ENCODE measurements at regions not wholly inside any gene's neighbourhood (a gene's known extent, or its start where the extent isn't known, plus 50 kb on each side); places are given as distances from the start of the nearest gene placed in this dataset.

DNA sequence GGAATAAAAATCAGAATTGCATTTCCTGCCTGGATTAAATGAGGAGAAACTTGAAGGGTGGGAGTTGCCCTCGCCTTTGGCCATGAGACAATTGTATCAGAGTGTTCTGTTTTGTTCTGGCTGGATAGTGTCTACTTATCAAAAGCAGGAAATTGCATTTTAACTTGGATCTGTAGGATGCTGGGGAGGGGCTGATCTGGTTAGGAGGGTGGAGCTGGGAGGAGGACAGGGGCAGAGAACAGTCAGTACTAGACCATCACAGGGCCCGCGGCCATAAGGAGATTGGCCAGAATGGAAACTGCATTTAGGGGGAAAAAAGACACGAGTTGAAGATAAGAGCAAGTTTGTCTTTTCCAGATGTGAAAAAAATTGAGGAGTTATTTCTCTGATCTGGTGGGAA lies 199.1 kb upstream of the POU3F3 start:
- DNase-seq = no peak

GRCh38 chr2:104656571-104657163 lies 197.2 kb upstream of the POU3F3 start:
- DNase-seq = no peak

GRCh38 chr2:104658144-104658835 lies 195.6 kb upstream of the POU3F3 start:
- peak; percentile 13 for DNase-seq

DNA sequence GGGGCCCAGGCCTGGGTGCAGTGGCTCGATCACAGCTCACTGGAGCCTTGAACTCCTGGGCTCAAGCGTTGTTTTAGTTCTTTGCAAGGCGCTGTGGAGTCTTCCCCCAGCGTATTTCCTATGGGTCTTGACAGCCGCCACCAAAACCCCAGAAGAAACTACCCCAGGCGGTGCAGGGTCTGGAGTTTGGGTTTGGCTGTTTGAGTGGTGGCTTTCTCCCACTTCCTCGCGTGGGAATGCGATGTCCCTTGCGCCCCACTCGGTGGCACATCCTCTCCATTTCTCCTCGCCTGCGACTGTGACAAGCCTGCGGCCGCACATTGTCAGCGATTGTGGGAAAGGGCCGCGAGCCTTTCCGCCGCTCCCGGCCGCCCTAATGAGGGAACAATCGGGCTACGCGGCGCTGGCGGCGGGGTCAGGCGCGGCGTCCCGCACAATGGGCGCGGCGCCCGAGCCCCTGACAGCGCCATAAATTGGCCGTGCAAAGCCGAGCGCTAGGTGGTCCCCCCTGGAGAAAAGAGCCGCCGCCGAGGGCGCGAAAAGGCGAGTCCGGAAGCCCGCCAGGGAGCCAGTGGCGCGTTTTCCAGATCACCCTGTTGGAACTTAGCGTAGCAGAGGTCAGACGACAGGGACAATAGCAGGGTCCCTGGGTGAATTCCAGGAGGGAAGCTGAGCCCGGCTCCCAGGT lies 194.9 kb upstream of the POU3F3 start:
- DNase-seq = no peak

GRCh38 chr2:104660991-104661390 lies 192.9 kb upstream of the POU3F3 start:
- no peak for DNase-seq

DNA sequence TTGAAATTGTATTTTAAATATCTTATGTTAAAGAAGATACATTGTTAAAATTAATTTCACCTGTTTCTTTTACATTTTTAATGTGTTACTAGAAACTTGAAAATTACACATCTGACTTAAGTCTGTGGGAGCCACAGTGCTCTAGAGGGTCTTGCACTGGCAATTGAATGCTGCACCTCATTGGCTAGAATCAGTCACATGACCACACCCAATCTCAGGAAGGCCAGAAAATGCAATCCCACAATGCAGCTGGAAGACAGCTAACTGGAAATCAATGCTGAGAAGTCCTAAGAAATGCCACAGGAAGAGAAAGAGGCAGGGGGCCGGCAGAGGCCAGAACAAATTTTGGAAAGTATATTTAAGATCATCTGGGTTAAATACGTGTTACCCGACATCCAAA lies 189.2 kb upstream of the POU3F3 start:
- no peak for DNase-seq

GRCh38 chr2:104668631-104669030 lies 185.3 kb upstream of the POU3F3 start:
- DNase-seq = no peak

- no peak for DNase-seq
Measured at GRCh38 chr2:104673225-104673624, 180.7 kb upstream of the POU3F3 start.

GRCh38 chr2:104678181-104678580 lies 175.7 kb upstream of the POU3F3 start:
- DNase-seq = no peak

- DNase-seq = no peak
Measured at GRCh38 chr2:104685591-104685990, 168.3 kb upstream of the POU3F3 start.

- DNase-seq = no peak
Measured at GRCh38 chr2:104687147-104687546, 166.8 kb upstream of the POU3F3 start.

DNA sequence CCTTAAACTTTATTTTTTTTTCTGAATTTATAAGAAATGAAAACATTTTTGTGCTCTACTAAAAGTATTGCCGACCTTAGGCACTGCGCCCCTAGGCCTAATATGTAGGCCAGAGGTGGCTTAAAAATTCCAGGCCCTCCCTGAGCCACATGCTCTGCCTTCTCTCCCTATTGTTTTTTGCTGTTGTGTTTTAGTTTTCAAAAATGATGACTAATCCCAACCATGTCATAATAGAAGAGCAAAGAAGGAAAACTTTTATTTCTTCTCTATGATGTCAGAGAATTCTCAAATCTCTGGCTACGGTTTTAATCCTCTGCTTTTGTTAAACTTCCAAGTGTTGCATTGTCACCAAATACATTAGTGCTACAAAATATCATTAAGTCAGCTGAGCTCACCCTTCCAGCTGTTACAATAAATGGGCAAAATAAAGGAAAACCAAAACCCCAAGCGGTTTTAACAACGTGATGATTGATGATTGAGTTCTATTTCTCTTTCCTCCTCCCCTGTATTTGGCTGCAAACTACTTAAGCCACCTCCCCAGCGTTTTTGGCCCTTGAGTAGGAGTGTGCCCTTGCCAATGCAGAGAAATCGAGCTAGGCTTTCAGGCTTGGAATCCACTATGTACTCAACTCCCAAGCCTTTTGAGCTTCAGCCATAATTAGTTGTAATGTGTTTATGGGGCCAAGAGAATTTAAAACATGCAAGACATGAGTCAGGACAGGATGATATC lies 163.5 kb upstream of the POU3F3 start:
- DNase-seq = no peak

GRCh38 chr2:104698276-104698675 lies 155.6 kb upstream of the POU3F3 start:
- no peak for DNase-seq

- no peak for DNase-seq
Measured at GRCh38 chr2:104701411-104701911, 152.5 kb upstream of the POU3F3 start.

DNA sequence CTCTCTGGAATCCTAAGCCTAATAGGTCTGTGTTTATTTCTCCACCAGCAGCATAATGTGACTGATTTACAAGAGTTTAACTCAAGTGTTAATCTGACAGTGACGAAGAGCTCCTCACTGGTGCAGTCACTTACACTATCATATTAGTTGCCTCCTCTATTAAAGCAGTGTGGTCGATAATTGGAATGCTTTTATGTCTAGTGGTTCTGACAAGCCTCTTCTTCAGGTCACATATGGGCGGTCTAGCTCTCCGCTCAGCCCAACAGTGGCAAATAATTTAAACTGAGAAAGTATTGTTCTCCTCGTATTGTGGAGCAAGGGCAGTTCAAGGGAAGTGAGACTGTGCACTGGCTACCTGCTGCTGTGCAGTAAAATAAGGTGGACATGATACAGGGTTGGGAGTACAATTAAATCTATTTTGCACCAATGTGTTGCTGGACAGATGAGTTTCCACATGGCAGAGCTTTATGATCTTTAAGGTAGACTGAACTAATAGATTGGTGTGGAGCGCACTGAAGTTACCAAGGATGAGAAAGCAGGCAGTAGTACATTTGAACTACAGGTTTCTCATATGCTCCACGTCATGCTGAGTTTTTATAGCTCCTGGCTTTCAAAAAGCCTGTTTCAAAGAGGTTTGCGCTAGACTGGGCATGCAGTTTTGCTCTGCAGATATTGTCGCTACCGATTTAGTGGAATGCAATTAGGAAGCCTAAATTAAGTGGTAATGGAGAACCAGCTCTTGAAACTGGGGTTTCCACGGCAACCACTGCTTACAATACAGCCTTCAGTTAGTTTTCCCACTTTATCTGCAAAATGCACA lies 151.7 kb upstream of the POU3F3 start:
- no peak for DNase-seq

DNA sequence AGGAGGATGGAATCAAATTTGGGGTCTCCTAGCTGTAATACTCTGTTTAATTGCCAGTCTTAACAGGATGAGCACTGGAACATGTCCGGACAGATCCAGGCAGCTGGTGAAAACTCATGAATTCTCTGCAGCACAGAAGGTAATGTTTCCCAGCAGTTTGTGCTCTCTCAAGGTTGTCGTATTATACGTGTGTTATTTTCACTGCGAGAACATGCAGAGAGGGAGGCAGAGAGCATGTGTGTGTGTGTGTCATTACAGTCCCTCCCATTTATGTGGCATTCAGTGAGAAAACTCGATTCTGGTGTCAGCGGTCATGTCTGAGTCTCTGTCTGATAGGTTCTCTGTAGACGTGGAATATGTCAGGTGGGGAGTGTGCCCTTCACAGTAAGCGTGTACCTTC lies 150.2 kb upstream of the POU3F3 start:
- no peak for DNase-seq

- DNase-seq = no peak
Measured at GRCh38 chr2:104704496-104705245, 149.2 kb upstream of the POU3F3 start.

GRCh38 chr2:104707056-104707455 lies 146.9 kb upstream of the POU3F3 start:
- no peak for DNase-seq

- DNase-seq = no peak
Measured at GRCh38 chr2:104708967-104709366, 144.9 kb upstream of the POU3F3 start.

DNA sequence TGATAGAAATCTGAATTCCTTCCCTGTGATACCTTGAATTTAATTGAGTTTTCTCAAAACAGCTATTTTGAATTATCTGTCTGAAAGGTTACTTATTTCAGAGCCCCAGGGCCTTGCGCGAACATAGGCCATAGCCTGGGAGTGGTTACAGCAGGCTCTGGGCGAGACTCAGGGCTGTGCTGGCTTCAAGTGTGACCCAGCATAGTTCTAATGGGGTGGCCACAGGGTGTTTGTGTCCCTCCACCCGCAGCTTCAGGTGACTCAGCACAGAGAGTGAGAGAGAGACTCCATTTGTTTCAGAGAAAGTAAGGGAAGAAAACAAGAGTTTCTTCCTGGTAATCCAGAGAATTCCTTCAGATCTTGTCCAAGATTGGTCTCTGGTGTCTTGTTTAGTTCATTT lies 137.9 kb upstream of the POU3F3 start:
- DNase-seq = no peak

GRCh38 chr2:104733226-104733943 lies 120.5 kb upstream of the POU3F3 start:
- DNase-seq = peak; percentile 73
